ENCODE measurements at regions not wholly inside any gene's neighbourhood (a gene's known extent, or its start where the extent isn't known, plus 50 kb on each side); places are given as distances from the start of the nearest gene placed in this dataset.

DNA sequence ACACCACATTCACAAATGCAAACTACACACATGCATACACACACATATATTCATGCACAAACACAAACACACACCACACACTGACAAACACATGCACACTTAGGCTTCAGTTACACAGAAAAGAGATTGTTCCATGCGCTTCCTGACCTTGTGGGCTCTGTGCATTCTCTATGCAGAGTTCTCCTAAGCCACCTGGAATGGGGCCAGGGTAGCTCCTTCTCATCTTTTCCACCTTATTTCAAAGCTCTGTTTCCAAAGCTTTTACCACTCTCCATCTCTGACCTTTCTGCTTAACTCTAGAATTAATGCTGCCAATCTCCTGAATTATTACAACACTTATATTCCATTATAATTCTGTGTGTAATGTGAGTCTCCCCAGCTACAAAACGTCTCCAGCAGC, 522.3 kb upstream of the MYT1L start:
- DNase-seq (ENCODE audit: low spot score): no peak
- no peak for TF ChIP-seq CTCF (IDR thresholded peaks at IDR 0.05; ENCODE audit: extremely low read depth, missing control alignments)

GRCh38 chr2:2851806-2852777, 521.0 kb upstream of the MYT1L start:
- no peak for DNase-seq (ENCODE audit: low spot score)
- no peak for TF ChIP-seq CTCF (IDR thresholded peaks at IDR 0.05; ENCODE audit: extremely low read depth, missing control alignments)

GRCh38 chr2:2851316-2851715, 520.2 kb upstream of the MYT1L start:
- no peak for TF ChIP-seq CTCF (IDR thresholded peaks at IDR 0.05; ENCODE audit: extremely low read depth, missing control alignments)
- DNase-seq (ENCODE audit: low spot score): no peak

DNA sequence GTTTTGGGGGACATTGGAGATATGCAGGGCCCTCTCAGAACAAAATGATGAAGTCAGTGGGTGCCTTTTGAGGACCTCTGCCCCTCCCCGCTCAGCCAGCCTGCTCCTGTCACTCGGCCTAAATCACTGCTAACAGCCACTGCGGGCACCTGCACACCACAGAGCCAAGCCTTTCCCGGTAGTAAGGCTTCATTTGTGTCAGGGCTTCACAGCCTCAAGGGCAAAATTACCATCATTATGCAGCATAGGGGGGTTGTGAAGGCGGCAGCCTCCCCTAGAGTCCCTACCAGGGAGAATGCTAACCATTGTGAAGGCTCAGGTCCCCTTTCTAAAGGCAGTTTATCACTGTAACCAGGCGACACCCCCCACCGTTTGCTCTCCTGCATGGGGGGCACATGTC, 519.8 kb upstream of the MYT1L start:
- no peak for DNase-seq (ENCODE audit: low spot score)
- TF ChIP-seq CTCF (IDR thresholded peaks at IDR 0.05; ENCODE audit: extremely low read depth, missing control alignments): no peak

DNA sequence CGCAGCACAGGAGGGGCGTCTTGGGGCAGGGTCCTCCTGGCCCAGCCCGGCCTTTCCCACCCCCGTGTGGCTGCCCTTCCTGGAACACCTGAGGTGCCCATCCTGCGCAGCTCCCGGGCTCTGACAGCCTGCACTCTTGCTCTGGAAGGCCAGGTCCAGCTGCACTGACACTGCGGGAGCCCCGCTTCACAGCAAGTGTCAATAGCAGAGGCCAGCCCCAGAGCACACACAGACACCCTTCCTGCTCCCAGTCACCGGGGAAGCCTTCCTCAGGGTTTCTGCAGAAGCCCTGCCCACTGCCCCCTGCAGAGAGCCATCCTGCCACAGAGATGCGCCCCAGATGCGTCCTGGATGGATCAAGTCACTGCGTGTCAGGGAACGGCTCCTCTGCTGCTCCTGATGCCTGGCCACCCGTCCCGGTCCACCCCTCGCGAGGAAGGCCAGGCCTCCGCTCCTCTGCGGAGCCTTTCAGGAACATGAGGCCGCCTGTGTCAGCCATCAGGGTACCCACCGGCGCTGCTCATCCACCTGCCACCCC, 519.2 kb upstream of the MYT1L start:
- no peak for DNase-seq (ENCODE audit: low spot score)
- TF ChIP-seq CTCF (IDR thresholded peaks at IDR 0.05; ENCODE audit: extremely low read depth, missing control alignments): no peak

DNA sequence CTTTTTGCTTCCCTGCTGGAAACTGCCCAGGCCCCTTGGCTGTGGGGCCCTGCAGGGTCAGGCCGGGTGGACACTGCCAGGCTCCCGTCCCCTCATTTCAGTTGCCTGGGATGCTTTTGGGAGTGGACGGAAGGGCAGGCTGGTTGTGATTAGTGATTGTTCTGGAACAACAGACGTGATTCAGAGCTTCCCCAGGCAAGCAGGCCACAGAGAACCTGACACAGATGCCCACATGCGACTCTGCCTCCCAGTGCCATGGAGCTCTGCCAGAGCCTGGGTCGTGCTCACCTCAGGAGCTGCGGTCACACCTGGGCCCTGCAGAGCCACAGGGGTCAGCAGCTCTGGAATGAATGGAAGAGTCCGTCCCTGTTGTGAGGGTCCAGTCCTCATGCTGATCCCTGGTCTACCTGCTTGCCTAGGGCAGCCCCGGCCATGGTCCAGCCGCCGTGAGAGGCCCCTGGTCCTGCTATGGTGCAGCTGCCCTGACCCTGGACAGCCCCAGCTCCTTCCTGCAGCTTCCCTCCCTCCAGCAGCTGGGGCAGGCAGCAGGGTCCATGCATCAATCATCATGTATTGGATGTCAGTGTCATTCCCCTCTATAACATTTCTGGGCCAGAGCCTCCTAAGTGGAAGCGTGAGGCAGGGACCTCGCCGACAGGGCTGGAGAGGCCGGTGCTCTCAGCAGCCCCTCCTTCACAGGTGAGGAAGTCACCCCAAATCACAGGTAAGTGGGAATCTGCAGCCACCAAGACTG, 518.6 kb upstream of the MYT1L start:
- DNase-seq (ENCODE audit: low spot score): no peak

More for the DNA sequence above, 518.6 kb upstream of the MYT1L start:
- no peak for TF ChIP-seq CTCF (IDR thresholded peaks at IDR 0.05; ENCODE audit: extremely low read depth, missing control alignments)
